ENCODE measurements at regions not wholly inside any gene's neighbourhood (a gene's known extent, or its start where the extent isn't known, plus 50 kb on each side); places are given as distances from the start of the nearest gene placed in this dataset.

DNA sequence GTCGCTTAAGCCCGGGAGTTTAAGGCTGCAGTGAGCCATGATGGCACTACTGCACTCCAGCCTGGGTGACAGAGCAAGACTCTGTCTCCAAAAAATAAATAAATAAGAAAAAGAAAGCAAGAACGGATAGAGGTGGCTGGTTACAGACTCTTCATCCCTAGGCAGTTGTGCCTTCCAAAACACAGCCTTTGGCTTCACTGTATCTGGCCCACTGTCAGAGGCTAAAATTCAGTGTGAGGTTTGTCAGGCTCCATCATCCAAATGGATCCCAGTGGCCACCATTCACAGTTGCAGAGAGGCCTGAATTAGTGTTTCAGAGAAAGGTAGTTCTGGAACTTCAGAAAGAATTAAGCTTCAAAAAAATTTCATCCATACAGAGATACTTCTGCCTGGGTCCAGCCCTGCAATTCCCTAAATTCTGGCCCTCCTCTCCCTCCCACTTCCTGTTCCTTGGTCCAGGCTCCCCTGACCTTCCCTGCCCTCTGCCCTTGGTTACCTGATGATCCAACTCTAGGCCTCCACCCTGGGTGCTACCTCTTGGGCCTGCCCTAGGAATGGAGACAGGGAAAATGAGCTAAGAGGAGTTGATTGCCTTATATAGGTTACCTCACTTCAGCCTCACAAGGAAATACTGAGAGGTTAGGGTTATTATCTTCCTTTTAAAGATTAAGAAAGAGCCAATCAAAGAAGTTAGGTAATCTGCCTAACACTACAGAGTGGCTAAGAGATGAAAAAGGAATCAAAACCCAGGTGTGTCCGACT is 97.2 kb upstream of the SLC44A1 start:
- no peak overlapping the region for H3K27ac ChIP-seq (ENCODE audit: extremely low read depth, low read depth, low read length)
- H3K79me2 ChIP-seq (ENCODE audit: control insufficient read depth, insufficient read depth, low read length), result no peaks in the 10 kb centered on the region
- H3K9me3 ChIP-seq (replicated peaks; ENCODE audit: control insufficient read depth, insufficient read depth, low read depth, low read length), result no peaks in the 10 kb centered on the region
- no peaks in the 10 kb centered on the region for H4K20me1 ChIP-seq (replicated peaks; ENCODE audit: control insufficient read depth, insufficient read depth, low read length)
- POLR2A ChIA-PET, result no interaction called here
- H3K36me3 ChIP-seq (ENCODE audit: control insufficient read depth, insufficient read depth, low read length), result no peaks in the 10 kb centered on the region
- FAIRE-seq, result no peak
- intact Hi-C loops (cut with micrococcal nuclease) (no loop called here), in situ Hi-C loops (cut with MboI) (no loop called here)
- DNase-seq (ENCODE audit: extremely low read depth in 1 of 4, low spot score in 3 of 4), result no peak
- H2AFZ ChIP-seq (ENCODE audit: low read depth, low read length), result no peak overlapping the region
- H3K27me3 ChIP-seq (ENCODE audit: control insufficient read depth in 2 of 2, insufficient read depth in 2 of 2, low read length in 2 of 2), result no peaks in the 10 kb centered on the region; a peak in 2 of 5 replicates
- WGBS (ENCODE audit: insufficient coverage, low coverage, missing lambda C conversion rate), result 0% methylated on average over 4 of the region's 4 CpGs
- no peak for ATAC-seq
- H3K9ac ChIP-seq (ENCODE audit: insufficient read depth in 1 of 2, low read depth in 2 of 2, low read length in 2 of 2), result no peak overlapping the region
- no peaks in the 10 kb centered on the region for H3K9me1 ChIP-seq (ENCODE audit: control insufficient read depth, insufficient read depth, low read length)
- CTCF ChIA-PET (ENCODE audit: low intra/inter-chr PET ratio), result no interaction called here
- no peak overlapping the region for H3K4me2 ChIP-seq (ENCODE audit: insufficient read depth, low read length)
- no peaks in the 10 kb centered on the region for H3K4me1 ChIP-seq (replicated peaks in 1 of 2; ENCODE audit: control insufficient read depth in 2 of 2, insufficient read depth in 2 of 2, low read length in 2 of 2)
- H3K4me3 ChIP-seq, result no peak overlapping the region
- no TSS peak for BruUV-seq (replicated peaks)
- TF ChIP-seq LEF1 (IDR thresholded peaks at IDR 0.05) (no peak), NFYB (IDR thresholded peaks at IDR 0.05; ENCODE audit: extremely low read depth, insufficient read length) (no peak), CCAR2 (IDR thresholded peaks at IDR 0.05; ENCODE audit: low read depth, low read length) (no peak), STAT5B (CRISPR knock-in tag; IDR thresholded peaks at IDR 0.05) (no peak), TFAM (CRISPR knock-in tag; conservative IDR thresholded peaks at IDR 0.05) (no peak), MIER1 (IDR thresholded peaks at IDR 0.05; ENCODE audit: low read depth) (no peak), TEAD4 (IDR thresholded peaks at IDR 0.05; ENCODE audit: low read length) (no peak), TEAD4 (CRISPR knock-in tag; IDR thresholded peaks at IDR 0.05; ENCODE audit: borderline replicate concordance) (no peak)
- TF ChIP-seq, protein P1, sequence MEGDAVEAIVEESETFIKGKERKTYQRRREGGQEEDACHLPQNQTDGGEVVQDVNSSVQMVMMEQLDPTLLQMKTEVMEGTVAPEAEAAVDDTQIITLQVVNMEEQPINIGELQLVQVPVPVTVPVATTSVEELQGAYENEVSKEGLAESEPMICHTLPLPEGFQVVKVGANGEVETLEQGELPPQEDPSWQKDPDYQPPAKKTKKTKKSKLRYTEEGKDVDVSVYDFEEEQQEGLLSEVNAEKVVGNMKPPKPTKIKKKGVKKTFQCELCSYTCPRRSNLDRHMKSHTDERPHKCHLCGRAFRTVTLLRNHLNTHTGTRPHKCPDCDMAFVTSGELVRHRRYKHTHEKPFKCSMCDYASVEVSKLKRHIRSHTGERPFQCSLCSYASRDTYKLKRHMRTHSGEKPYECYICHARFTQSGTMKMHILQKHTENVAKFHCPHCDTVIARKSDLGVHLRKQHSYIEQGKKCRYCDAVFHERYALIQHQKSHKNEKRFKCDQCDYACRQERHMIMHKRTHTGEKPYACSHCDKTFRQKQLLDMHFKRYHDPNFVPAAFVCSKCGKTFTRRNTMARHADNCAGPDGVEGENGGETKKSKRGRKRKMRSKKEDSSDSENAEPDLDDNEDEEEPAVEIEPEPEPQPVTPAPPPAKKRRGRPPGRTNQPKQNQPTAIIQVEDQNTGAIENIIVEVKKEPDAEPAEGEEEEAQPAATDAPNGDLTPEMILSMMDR (IDR thresholded peaks at IDR 0.05 in 2 of 3, conservative IDR thresholded peaks at IDR 0.05 in 1 of 3; ENCODE audit: insufficient read depth in 2 of 3, low read depth in 1 of 3, low read length in 3 of 3), result no peak
- TF ChIP-seq, protein P2, sequence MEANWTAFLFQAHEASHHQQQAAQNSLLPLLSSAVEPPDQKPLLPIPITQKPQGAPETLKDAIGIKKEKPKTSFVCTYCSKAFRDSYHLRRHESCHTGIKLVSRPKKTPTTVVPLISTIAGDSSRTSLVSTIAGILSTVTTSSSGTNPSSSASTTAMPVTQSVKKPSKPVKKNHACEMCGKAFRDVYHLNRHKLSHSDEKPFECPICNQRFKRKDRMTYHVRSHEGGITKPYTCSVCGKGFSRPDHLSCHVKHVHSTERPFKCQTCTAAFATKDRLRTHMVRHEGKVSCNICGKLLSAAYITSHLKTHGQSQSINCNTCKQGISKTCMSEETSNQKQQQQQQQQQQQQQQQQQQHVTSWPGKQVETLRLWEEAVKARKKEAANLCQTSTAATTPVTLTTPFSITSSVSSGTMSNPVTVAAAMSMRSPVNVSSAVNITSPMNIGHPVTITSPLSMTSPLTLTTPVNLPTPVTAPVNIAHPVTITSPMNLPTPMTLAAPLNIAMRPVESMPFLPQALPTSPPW (CRISPR knock-in tag; IDR thresholded peaks at IDR 0.05), result no peak
- TF ChIP-seq, protein P3, sequence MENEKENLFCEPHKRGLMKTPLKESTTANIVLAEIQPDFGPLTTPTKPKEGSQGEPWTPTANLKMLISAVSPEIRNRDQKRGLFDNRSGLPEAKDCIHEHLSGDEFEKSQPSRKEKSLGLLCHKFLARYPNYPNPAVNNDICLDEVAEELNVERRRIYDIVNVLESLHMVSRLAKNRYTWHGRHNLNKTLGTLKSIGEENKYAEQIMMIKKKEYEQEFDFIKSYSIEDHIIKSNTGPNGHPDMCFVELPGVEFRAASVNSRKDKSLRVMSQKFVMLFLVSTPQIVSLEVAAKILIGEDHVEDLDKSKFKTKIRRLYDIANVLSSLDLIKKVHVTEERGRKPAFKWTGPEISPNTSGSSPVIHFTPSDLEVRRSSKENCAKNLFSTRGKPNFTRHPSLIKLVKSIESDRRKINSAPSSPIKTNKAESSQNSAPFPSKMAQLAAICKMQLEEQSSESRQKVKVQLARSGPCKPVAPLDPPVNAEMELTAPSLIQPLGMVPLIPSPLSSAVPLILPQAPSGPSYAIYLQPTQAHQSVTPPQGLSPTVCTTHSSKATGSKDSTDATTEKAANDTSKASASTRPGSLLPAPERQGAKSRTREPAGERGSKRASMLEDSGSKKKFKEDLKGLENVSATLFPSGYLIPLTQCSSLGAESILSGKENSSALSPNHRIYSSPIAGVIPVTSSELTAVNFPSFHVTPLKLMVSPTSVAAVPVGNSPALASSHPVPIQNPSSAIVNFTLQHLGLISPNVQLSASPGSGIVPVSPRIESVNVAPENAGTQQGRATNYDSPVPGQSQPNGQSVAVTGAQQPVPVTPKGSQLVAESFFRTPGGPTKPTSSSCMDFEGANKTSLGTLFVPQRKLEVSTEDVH (IDR thresholded peaks at IDR 0.05; ENCODE audit: low read depth, partially characterized antibody), result no peak
- TF ChIP-seq, protein P4, sequence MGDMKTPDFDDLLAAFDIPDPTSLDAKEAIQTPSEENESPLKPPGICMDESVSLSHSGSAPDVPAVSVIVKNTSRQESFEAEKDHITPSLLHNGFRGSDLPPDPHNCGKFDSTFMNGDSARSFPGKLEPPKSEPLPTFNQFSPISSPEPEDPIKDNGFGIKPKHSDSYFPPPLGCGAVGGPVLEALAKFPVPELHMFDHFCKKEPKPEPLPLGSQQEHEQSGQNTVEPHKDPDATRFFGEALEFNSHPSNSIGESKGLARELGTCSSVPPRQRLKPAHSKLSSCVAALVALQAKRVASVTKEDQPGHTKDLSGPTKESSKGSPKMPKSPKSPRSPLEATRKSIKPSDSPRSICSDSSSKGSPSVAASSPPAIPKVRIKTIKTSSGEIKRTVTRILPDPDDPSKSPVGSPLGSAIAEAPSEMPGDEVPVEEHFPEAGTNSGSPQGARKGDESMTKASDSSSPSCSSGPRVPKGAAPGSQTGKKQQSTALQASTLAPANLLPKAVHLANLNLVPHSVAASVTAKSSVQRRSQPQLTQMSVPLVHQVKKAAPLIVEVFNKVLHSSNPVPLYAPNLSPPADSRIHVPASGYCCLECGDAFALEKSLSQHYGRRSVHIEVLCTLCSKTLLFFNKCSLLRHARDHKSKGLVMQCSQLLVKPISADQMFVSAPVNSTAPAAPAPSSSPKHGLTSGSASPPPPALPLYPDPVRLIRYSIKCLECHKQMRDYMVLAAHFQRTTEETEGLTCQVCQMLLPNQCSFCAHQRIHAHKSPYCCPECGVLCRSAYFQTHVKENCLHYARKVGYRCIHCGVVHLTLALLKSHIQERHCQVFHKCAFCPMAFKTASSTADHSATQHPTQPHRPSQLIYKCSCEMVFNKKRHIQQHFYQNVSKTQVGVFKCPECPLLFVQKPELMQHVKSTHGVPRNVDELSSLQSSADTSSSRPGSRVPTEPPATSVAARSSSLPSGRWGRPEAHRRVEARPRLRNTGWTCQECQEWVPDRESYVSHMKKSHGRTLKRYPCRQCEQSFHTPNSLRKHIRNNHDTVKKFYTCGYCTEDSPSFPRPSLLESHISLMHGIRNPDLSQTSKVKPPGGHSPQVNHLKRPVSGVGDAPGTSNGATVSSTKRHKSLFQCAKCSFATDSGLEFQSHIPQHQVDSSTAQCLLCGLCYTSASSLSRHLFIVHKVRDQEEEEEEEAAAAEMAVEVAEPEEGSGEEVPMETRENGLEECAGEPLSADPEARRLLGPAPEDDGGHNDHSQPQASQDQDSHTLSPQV (IDR thresholded peaks at IDR 0.05), result no peak

All from K562 (cell line).